Progenitor cell of endocrine pancreas (in vitro differentiated cells): ENCODE measurements at regions not wholly inside any gene's neighbourhood (a gene's known extent, or its start where the extent isn't known, plus 50 kb on each side); places are given as distances from the start of the nearest gene placed in this dataset.

ENCODE experiments used
- DNase-seq: peaks from one replicate; pipeline ENCODE4 v3.0.0; 2021; ENCODE audit warnings: low spot score; ENCODE audit not compliant: unreplicated experiment
- H3K27ac Mint-ChIP-seq: 2 replicates; pipeline ENCODE4 v1.8.0; 2021; ENCODE audit warnings: mild to moderate bottlenecking, moderate library complexity, mixed read lengths
- H3K27me3 Mint-ChIP-seq: 2 replicates; pipeline ENCODE4 v1.8.0; 2021; ENCODE audit warnings: mixed read lengths
- H3K36me3 Mint-ChIP-seq: 2 replicates; pipeline ENCODE4 v1.8.0; 2022; ENCODE audit warnings: mixed read lengths; ENCODE audit not compliant: insufficient read depth
- H3K4me1 Mint-ChIP-seq: 2 replicates; pipeline ENCODE4 v1.8.0; 2021; ENCODE audit warnings: low read depth, mixed read lengths
- H3K4me3 Mint-ChIP-seq: 2 replicates; pipeline ENCODE4 v1.8.0; 2021; ENCODE audit warnings: low read depth, mild to moderate bottlenecking, moderate library complexity, mixed read lengths
- H3K9me3 Mint-ChIP-seq: 2 replicates; pipeline ENCODE4 v1.8.0; 2021; ENCODE audit warnings: low read depth, mixed read lengths
- CTCF ChIP-seq: fragments of 200-600 bp; sonication (generic); IDR thresholded peaks from one replicate; pipeline ENCODE4 v1.5.0; 2021; ENCODE audit warnings: antibody characterized with exemption, mild to moderate bottlenecking; ENCODE audit not compliant: unreplicated experiment

DNA sequence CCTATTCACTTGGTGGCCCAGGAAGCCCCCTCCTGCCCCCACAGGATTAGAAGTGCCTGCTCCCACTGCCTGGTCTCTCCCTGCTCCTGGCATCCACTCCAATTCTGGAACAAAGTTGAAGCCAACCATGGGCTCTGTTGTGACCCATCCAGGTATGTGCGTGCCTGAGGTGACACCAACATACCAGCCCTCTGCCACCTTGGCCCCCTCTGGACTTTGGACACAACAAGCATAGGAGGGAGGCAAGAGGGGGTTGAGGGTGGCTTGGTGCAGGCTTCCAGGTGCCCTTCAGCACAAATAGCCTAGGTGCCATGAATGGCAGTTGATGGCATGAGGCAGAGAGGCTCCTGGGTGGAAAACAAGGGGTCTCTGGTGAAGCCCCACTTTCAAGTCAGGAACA, 600.9 kb downstream of the SI start:
- Mint-ChIP-seq H3K36me3 (no peaks in the 10 kb centered on the region), H3K4me3 (no peak overlapping the region), H3K27me3 (no peaks in the 10 kb centered on the region)

DNA sequence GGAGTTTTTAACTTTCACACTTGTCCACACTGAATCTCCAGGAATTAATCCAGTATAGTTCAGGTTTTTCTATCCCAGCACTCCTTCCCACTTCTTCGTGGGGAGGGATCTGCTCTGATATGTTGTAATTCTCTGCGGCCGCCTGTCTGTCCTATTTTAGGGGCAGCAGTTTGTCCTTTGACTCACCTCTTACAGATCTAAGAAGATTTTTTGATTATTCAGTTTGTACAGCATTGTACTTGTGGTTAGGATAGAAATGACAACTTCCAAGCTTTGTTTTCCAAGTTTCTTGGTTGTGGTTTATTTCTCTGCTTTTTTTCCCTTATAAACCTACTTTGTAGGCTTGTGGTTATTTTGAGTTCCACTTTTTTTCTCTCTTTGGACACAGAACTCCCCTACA, 601.7 kb downstream of the SI start:
- Mint-ChIP-seq H3K4me3 (no peak overlapping the region), H3K27ac (no peak overlapping the region), H3K9me3 (peaks cover 4% of the 10 kb centered on the region), H3K4me1 (peaks cover 4% of the 10 kb centered on the region), H3K36me3 (no peaks in the 10 kb centered on the region), H3K27me3 (no peaks in the 10 kb centered on the region)
- DNase-seq: no peak
- TF ChIP-seq CTCF: no peak

More for the DNA sequence above, 600.9 kb downstream of the SI start:
- Mint-ChIP-seq H3K4me1 (peaks cover 4% of the 10 kb centered on the region), H3K27ac (no peak overlapping the region), H3K9me3 (peaks cover 4% of the 10 kb centered on the region)
- no peak for TF ChIP-seq CTCF
- no peak for DNase-seq

DNA sequence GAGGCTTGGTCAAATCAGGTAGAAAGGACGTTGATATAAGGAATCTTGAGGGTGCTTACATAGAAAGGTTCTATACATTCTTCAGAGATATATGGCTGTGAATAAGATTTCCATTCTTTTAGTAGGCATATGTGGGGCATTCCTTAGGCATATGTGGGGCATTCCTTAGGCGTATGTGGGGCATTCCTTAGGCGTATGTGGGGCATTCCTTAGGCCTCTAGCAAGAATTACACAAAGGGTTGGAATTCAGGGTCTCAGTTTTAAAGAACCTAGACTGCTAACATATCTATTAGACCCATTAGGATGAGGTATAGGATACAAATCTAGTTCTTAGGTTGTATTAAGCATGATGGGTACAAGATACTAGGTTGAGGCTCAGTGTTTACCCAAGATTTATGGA, 607.8 kb downstream of the SI start:
- Mint-ChIP-seq H3K27ac (no peak overlapping the region), H3K4me1 (peaks cover 2% of the 10 kb centered on the region), H3K4me3 (no peak overlapping the region), H3K9me3 (peaks cover 25% of the 10 kb centered on the region), H3K36me3 (peaks cover 1% of the 10 kb centered on the region), H3K27me3 (no peaks in the 10 kb centered on the region)
- no peak for TF ChIP-seq CTCF
- DNase-seq: no peak

GRCh38 chr3:164468055-164468454, 610.2 kb downstream of the SI start:
- Mint-ChIP-seq H3K4me3 (no peak overlapping the region), H3K9me3 (peaks cover 23% of the 10 kb centered on the region), H3K4me1 (no peaks in the 10 kb centered on the region), H3K27ac (no peak overlapping the region), H3K36me3 (peaks cover 1% of the 10 kb centered on the region), H3K27me3 (no peaks in the 10 kb centered on the region)
- no peak for DNase-seq
- TF ChIP-seq CTCF: no peak

DNA sequence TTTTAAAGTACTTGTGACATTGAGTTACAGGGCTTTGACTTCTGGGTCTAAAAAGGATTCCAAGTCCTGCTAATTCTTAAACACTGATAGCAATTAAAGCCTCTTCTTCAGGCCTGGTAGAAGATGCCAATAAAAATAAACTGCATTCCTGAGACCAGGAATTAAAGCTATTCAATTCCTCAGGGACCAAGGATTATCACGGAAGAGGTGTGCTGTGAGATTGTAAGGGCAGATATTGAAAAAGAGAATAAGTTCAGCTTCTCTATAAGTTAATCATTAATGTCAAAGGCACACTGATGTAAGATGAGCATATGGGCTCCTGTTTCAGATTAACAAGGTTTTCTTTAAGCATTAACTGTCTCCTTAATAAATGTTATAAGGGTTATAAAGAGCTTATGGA, 611.3 kb downstream of the SI start:
- Mint-ChIP-seq H3K4me1 (peaks cover 2% of the 10 kb centered on the region), H3K36me3 (peaks cover 1% of the 10 kb centered on the region), H3K9me3 (peaks cover 21% of the 10 kb centered on the region), H3K27me3 (no peaks in the 10 kb centered on the region), H3K27ac (no peak overlapping the region), H3K4me3 (no peak overlapping the region)
- TF ChIP-seq CTCF: no peak
- no peak for DNase-seq
